ENCODE measurements at regions not wholly inside any gene's neighbourhood (a gene's known extent, or its start where the extent isn't known, plus 50 kb on each side); places are given as distances from the start of the nearest gene placed in this dataset.
"Not testable (repeated sequence)": the region's sequence is repeated elsewhere in the genome, so short reads cannot be mapped to it uniquely, and the experiment has no call there.

DNA sequence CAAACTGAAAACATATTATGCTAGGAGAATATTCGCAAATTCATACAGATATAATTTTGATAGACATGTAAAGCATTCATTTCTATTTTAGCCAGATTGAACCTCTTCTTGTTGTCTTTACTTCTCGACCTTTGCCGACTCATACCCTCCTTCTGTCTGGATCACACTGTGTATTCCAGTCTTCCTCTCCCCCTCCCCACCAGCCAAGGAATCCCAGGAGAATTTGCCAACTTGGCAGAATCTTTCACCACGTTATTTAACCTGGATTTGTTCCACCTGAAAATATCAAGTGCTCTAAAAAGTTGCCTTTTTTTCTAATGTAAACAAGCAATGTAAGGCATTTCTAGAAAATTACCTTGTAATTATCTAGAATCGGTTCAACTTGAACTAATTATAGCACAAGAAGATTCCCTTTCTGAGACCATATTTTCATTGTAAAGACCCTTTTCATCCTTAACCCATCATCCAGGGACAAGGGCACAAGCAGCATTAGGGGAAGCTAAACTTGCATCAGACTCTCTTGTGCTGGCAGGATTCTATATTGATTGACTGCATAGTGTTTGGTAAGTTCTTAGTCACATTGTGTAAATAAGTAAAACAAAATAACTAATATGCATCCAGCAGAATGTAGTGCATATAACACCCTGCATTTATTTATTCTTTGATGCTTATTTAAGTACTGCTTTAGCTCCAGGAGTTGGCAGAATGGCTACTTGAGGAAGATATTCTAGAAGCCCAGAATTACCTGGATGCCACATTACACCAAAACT lies 1328.7 kb upstream of the NXPH2 start:
- ChIA-PET POLR2A (no interaction called here), CTCF (no interaction called here)
- Mint-ChIP-seq H3K4me1 (no peaks in the 10 kb centered on the region), H3K4me3 (no peak overlapping the region), H3K9me3 (peaks cover 4% of the 10 kb centered on the region), H3K27ac (no peak overlapping the region), H3K36me3 (ENCODE audit: low read depth) (no peaks in the 10 kb centered on the region), H3K27me3 (no peaks in the 10 kb centered on the region)
- DNase-seq, result no peak

DNA sequence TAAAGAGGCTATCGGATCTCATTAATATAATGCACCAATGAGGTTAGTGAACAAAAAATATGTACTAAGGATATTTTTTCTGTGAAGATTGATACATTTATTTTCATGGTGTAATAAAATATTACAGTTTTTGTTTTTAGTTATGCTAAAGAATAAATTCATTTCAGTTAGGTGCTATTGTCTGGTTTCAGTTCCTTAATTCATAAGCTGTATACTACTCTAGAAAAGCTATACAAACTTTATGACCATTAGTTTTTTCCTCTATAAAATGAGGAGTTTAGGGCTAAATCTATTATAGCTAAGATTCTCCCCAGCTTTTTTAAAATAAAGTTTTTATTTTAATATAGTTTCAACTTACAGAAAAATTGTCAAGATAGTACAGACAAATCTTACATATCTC lies 1311.7 kb upstream of the NXPH2 start:
- ChIA-PET POLR2A (no interaction called here), CTCF (no interaction called here)
- H3K36me3 Mint-ChIP-seq (ENCODE audit: low read depth), result no peaks in the 10 kb centered on the region
- no peaks in the 10 kb centered on the region for H3K4me1 Mint-ChIP-seq
- no peak overlapping the region for H3K27ac Mint-ChIP-seq
- H3K27me3 Mint-ChIP-seq, result no peaks in the 10 kb centered on the region
- H3K4me3 Mint-ChIP-seq, result no peak overlapping the region
- no peaks in the 10 kb centered on the region for H3K9me3 Mint-ChIP-seq
- DNase-seq, result no peak

DNA sequence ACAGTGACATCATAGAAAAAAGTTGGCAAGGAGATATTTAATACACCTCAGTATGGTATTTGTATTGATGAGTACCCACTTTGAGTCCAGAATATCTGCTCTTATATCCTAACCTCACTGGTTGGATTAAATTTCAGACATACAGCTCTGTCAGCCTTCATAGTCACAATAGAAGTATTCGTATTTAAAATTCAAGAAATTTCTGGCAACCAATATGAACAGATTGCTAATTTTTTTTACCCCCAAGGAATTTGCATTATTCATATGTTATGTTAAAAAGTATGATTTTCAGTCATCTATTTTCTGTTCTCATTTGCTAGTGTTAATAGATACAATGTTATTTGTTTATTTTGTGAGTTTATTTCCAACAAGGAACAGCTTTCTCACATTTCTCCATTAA lies 1306.8 kb upstream of the NXPH2 start:
- H3K27me3 Mint-ChIP-seq, result no peaks in the 10 kb centered on the region
- DNase-seq, result no peak
- no peaks in the 10 kb centered on the region for H3K4me1 Mint-ChIP-seq
- CTCF ChIA-PET, result no interaction called here
- H3K36me3 Mint-ChIP-seq (ENCODE audit: low read depth), result no peaks in the 10 kb centered on the region
- H3K9me3 Mint-ChIP-seq, result no peaks in the 10 kb centered on the region
- POLR2A ChIA-PET, result no interaction called here
- H3K4me3 Mint-ChIP-seq, result no peak overlapping the region
- H3K27ac Mint-ChIP-seq, result no peak overlapping the region

DNA sequence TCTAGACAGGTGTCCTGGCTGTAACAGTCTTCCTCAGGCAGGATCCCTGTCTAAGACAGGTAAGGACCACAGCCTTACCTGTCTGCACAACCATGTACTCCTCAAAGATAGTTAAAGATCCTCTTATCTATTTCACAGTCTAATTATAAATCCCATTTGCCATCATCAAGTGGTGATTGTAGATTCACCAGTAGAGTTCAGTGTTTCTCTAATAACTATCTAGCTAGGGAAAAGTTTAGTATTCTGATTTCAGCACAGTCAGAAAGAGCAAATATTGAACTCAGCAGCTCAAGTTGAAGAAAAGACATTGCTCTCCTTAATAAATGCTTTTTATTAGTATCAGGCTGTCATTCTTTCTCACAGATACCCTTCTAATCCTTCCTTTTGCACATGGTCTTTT lies 1305.5 kb upstream of the NXPH2 start:
- Mint-ChIP-seq H3K4me3 (no peak overlapping the region), H3K27me3 (no peaks in the 10 kb centered on the region), H3K27ac (no peak overlapping the region), H3K4me1 (no peaks in the 10 kb centered on the region), H3K9me3 (no peaks in the 10 kb centered on the region), H3K36me3 (ENCODE audit: low read depth) (no peaks in the 10 kb centered on the region)
- no peak for DNase-seq
- ChIA-PET CTCF (no interaction called here), POLR2A (no interaction called here)

DNA sequence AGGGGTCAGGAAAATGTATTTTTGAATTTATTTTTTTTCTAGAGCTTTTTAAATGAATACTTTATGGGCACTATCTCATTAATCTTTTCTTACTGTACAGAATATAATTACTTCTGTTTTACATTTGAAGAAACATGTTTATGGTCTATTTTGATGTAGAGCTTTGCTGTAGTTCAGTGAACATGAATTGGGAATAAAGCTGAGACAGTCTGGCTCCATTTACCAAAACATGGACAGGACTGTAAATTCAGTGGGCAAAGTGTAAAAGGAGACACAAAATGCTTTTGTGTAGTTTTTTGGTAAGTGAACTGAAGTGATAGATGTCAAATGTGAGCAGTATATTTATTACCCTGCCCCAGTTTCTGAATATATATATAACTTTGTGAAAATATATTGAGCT lies 1298.8 kb upstream of the NXPH2 start:
- no peaks in the 10 kb centered on the region for H3K4me1 Mint-ChIP-seq
- no peak overlapping the region for H3K4me3 Mint-ChIP-seq
- H3K9me3 Mint-ChIP-seq, result no peaks in the 10 kb centered on the region
- no peaks in the 10 kb centered on the region for H3K27me3 Mint-ChIP-seq
- no peak for DNase-seq
- H3K36me3 Mint-ChIP-seq (ENCODE audit: low read depth), result no peaks in the 10 kb centered on the region
- no peak overlapping the region for H3K27ac Mint-ChIP-seq
- ChIA-PET CTCF (no interaction called here), POLR2A (no interaction called here)

DNA sequence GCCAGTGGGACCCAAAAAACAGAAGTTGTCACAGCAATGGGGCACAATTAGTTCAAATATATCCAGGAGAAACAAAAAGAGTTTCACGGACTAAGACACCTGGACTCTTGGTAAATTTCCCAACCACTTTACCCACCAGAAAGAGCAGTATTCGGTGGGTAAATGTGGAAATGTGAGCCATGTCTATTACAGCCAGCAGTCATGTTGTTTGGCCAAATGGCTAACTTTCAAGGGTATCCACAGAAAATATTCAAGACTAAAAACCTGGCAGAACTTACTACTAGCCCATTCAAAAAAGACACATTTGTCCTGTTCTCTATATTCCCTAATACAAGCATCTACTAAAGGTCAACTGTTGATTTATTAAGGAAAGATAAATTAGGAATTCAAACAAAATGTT lies 1296.0 kb upstream of the NXPH2 start:
- POLR2A ChIA-PET, result no interaction called here

DNA sequence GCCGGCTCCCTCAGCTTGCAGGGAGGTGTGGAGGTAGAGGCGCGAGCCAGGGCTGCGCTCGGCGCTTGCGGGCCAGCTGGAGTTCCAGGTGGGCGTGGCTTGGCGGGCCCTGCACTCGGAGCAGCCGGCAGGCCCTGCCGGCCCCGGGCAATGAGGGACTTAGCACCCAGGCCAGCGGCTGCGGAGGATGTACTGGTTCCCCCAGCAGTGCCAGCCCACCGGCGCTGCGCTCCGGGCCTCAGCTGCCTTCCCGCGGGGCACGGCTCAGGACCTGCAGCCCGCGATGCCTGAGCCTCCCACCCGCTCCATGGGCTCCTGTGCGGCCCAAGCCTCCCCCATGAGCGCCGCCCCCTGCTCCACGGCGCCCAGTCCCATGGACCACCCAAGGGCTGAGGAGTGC lies 1293.6 kb upstream of the NXPH2 start:
- H3K4me3 Mint-ChIP-seq; H3K4me1 Mint-ChIP-seq; H3K9me3 Mint-ChIP-seq; DNase-seq; H3K36me3 Mint-ChIP-seq (ENCODE audit: low read depth); CTCF ChIA-PET; H3K27me3 Mint-ChIP-seq; POLR2A ChIA-PET; H3K27ac Mint-ChIP-seq: not testable (repeated sequence)

More for the DNA sequence above, 1296.0 kb upstream of the NXPH2 start:
- H3K27ac Mint-ChIP-seq, result no peak overlapping the region
- CTCF ChIA-PET, result no interaction called here
- DNase-seq, result no peak
- H3K36me3 Mint-ChIP-seq (ENCODE audit: low read depth), result no peaks in the 10 kb centered on the region
- H3K27me3 Mint-ChIP-seq, result no peaks in the 10 kb centered on the region
- no peak overlapping the region for H3K4me3 Mint-ChIP-seq
- no peaks in the 10 kb centered on the region for H3K4me1 Mint-ChIP-seq
- H3K9me3 Mint-ChIP-seq, result no peaks in the 10 kb centered on the region

DNA sequence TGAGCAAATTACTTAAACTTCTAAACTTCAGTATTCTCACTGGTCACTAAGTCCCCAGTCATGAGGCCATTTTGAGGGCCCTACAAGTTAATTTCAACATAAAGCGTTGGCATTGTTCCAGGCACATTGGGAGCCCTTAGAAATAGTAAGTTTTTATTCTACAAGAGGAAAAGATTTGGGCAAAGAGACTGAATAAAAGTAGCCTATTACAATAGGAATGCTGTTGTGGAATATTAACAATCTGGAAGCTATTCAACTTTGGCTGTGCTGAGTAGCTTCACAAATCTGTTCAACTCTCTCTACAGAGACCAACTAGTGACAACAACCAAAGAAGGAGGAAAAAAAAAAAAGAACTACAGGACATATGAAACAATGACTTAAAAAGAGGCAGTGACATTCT lies 1287.5 kb upstream of the NXPH2 start:
- no peaks in the 10 kb centered on the region for H3K4me1 Mint-ChIP-seq
- ChIA-PET CTCF (no interaction called here), POLR2A (no interaction called here)
- H3K9me3 Mint-ChIP-seq, result peaks cover 4% of the 10 kb centered on the region
- no peak overlapping the region for H3K27ac Mint-ChIP-seq
- no peaks in the 10 kb centered on the region for H3K27me3 Mint-ChIP-seq
- no peak overlapping the region for H3K4me3 Mint-ChIP-seq
- DNase-seq, result no peak
- no peaks in the 10 kb centered on the region for H3K36me3 Mint-ChIP-seq (ENCODE audit: low read depth)

DNA sequence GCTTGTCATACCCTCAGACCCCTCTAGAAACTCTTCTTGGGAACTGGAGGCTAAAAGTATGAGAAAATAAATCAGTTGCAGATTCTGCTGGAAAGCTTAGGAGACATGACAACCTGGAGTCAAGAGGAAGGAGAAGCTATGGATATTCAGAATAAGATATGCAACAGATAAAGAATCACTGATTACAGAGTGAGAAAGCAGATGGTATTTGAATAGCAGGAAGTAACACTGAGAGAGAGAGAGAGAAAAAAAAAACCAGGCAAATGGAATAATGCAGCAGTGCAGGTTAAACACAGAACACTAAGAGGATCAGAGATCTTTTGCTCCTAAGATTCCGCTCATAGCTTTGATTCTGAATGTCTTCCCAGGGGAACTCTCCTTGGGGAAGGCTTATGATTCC lies 1284.1 kb upstream of the NXPH2 start:
- H3K27ac Mint-ChIP-seq, result no peak overlapping the region
- H3K27me3 Mint-ChIP-seq, result no peaks in the 10 kb centered on the region
- ChIA-PET CTCF (no interaction called here), POLR2A (no interaction called here)
- H3K9me3 Mint-ChIP-seq, result peaks cover 2% of the 10 kb centered on the region
- H3K4me1 Mint-ChIP-seq, result no peaks in the 10 kb centered on the region
- no peak for DNase-seq
- H3K36me3 Mint-ChIP-seq (ENCODE audit: low read depth), result no peaks in the 10 kb centered on the region
- H3K4me3 Mint-ChIP-seq, result no peak overlapping the region

DNA sequence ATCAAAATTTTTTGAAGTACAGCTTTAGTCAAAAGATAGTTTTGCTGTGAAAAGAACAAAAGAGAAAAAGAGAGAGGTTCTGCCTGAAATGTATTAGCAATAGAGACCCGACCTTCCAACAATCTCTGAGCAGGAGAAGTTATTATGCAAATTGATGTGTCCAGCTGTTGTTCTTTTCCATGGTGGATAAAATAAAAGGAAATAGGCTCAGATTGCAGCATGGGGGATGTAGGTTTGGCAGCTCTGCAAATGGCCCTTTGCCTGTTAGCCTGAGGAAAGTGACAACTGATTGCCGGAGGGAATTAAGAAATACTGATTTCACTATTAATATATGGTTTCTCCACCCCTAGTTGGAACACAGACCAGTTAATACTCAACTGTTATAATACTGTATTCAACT lies 1283.2 kb upstream of the NXPH2 start:
- Mint-ChIP-seq H3K9me3 (peaks cover 2% of the 10 kb centered on the region), H3K4me3 (no peak overlapping the region), H3K36me3 (ENCODE audit: low read depth) (no peaks in the 10 kb centered on the region), H3K4me1 (no peaks in the 10 kb centered on the region), H3K27ac (no peak overlapping the region), H3K27me3 (no peaks in the 10 kb centered on the region)
- ChIA-PET CTCF (no interaction called here), POLR2A (no interaction called here)
- DNase-seq, result no peak

DNA sequence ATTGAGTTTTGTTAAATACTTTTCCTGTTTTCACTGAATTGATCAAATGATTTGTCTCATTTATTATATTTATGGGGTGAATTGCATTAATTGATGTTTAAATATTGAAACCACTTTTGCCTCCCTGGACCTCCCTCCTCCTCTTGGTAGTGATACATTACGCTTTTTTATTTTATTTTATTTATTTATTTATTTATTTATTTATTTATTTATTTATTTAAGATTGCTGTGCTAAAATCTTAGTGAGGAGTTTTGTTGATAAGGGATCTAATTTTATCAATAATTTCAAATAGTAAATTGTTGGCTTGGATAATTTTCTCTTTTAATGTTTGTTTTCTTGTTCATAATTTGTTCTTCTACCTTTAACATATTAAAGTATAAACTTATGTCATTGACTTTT lies 1281.0 kb upstream of the NXPH2 start:
- Mint-ChIP-seq H3K9me3 (no peaks in the 10 kb centered on the region), H3K4me1 (no peaks in the 10 kb centered on the region), H3K27me3 (no peaks in the 10 kb centered on the region), H3K36me3 (ENCODE audit: low read depth) (no peaks in the 10 kb centered on the region), H3K27ac (no peak overlapping the region), H3K4me3 (no peak overlapping the region)
- no peak for DNase-seq
- CTCF ChIA-PET, result no interaction called here
- POLR2A ChIA-PET, result no interaction called here

DNA sequence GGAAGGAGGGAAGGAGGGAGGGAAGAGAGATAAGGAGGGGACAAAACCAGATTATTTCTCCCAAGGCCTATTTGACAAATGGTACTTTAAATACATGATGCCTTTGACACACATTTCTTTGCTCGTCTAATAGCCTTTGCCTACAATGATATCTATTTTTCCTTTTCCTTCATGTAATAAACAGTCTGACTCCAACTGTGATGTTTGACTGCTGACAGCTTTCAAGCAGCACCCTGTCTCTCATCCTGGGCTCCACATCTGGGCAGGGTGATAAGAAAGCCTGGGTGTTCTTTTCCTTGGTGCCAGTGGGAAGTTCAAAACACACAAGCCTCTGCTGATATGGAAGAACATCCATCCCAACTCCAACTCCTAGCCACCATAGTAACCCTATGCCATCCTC lies 1277.7 kb upstream of the NXPH2 start:
- no peak for DNase-seq
- no peaks in the 10 kb centered on the region for H3K4me1 Mint-ChIP-seq
- no peaks in the 10 kb centered on the region for H3K36me3 Mint-ChIP-seq (ENCODE audit: low read depth)
- H3K27ac Mint-ChIP-seq, result no peak overlapping the region
- no peaks in the 10 kb centered on the region for H3K9me3 Mint-ChIP-seq
- POLR2A ChIA-PET, result no interaction called here
- H3K4me3 Mint-ChIP-seq, result no peak overlapping the region
- CTCF ChIA-PET, result no interaction called here
- H3K27me3 Mint-ChIP-seq, result no peaks in the 10 kb centered on the region

DNA sequence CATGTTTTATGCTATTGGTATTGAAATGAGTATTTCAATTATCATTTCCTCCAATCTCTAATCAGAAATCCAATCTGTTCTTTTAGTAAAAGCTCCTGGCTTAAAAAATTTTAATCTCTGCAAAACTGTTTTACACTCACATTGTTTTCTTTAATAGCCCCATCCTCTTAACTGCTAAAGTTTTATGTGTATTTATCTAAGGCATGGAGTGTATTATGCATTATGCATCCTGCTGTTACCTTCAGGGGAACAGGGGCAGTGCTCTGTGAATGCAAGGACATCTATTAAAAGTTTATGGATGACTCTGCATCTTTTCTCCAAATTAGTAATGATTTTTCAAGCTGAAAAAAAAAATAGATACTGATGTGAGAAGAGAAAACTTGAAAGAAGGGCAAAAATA lies 1261.6 kb upstream of the NXPH2 start:
- H3K27ac Mint-ChIP-seq, result no peak overlapping the region
- no peaks in the 10 kb centered on the region for H3K4me1 Mint-ChIP-seq
- ChIA-PET POLR2A (no interaction called here), CTCF (no interaction called here)
- H3K27me3 Mint-ChIP-seq, result no peaks in the 10 kb centered on the region
- H3K9me3 Mint-ChIP-seq, result peaks cover 9% of the 10 kb centered on the region
- H3K36me3 Mint-ChIP-seq (ENCODE audit: low read depth), result no peaks in the 10 kb centered on the region
- no peak overlapping the region for H3K4me3 Mint-ChIP-seq
- no peak for DNase-seq

DNA sequence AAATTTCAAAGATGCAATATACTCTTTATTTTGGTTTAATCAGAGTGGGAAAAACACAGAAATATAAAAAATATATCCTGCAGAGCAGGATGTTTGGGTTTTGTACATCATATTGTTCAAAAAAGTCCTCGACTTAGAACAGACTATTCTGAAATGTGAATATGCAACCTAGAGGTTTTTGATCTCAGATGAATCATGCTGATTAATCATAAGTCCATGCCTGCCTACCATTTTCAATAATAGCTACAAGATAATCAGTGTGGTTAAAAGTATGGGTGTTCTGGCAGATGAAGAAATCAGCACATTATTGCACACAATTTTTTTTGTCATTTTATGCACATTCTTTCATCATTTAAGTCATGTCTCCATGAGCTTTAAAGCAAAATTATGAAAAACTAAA lies 1261.0 kb upstream of the NXPH2 start:
- ChIA-PET POLR2A (no interaction called here), CTCF (no interaction called here)
- Mint-ChIP-seq H3K4me1 (no peaks in the 10 kb centered on the region), H3K27me3 (no peaks in the 10 kb centered on the region), H3K4me3 (no peak overlapping the region), H3K9me3 (peaks cover 9% of the 10 kb centered on the region), H3K36me3 (ENCODE audit: low read depth) (no peaks in the 10 kb centered on the region), H3K27ac (no peak overlapping the region)
- no peak for DNase-seq
